ENCODE measurements at regions not wholly inside any gene's neighbourhood (a gene's known extent, or its start where the extent isn't known, plus 50 kb on each side); places are given as distances from the start of the nearest gene placed in this dataset.

DNA sequence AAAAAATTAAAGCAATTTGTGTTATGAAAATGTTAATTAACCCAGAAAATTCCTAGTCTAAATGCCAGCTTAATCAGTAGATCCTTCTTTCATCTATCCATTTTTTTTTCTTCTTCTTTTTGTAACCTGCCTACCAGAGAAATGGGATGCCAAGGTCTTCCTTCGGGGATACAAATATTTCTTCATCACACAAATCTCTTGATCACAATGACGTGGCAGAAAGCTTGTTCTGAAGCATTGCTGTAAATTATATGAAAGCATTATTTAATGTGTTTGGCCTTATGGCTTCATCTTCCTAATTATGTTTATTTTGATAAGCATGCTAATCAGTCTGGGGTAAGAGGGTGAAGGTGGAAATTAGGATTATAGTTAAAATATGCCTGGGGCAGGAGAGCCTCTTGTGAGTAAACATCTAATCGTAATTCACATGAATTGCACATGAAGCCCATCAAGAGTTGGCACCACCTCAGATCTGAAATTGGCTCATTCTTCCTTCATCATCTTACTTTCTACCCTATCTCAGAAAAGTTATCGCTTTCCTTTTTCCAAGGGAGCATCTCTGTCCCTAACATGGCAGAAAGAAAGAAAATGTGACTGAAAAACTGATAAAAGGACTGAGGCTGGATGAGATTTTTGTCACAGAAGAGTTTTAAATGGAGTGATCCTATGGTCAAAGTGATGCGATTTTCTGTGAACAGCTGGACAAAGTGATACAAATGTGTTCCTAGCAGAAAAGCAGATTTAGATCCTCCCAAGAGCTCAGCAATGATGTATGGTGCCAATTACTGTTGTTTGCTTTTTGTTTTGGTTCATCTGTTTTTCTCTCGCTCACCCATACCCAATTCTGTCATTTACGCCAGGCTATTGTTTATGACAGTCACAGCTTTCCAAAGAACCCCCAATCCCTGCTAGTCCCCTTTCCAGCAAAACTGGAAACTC is 76.9 kb upstream of the PMAIP1 start:
- Histone ChIP-seq H3K4me1 (ENCODE audit: control insufficient read depth, insufficient read depth, low read length) (no peaks in the 10 kb centered on the region), H3K4me3 (no peak overlapping the region), H3K27me3 (replicated peaks in 1 of 2; ENCODE audit: control insufficient read depth in 2 of 2, insufficient read depth in 2 of 2, low read length in 1 of 2) (no peaks in the 10 kb centered on the region), H3K27ac (ENCODE audit: control insufficient read depth, insufficient read depth) (no peak overlapping the region), H3K9ac (ENCODE audit: control insufficient read depth, insufficient read depth, low read length) (no peak overlapping the region), H3K36me3 (ENCODE audit: control insufficient read depth in 2 of 2, insufficient read depth in 2 of 2, low read length in 1 of 2) (no peaks in the 10 kb centered on the region), H2AFZ (ENCODE audit: control insufficient read depth, low read depth, low read length) (no peak overlapping the region), H3K9me3 (replicated peaks; ENCODE audit: control insufficient read depth, insufficient read depth, low read length) (no peaks in the 10 kb centered on the region), H4K20me1 (ENCODE audit: control insufficient read depth, insufficient read depth) (no peaks in the 10 kb centered on the region), H3K79me2 (ENCODE audit: control insufficient read depth, insufficient read depth, low read length) (no peaks in the 10 kb centered on the region), H3K4me2 (ENCODE audit: control insufficient read depth, insufficient read depth) (no peak overlapping the region)
- DNase-seq (ENCODE audit: low read depth, low spot score) = no peak
- in situ Hi-C loops (cut with MboI) (loop anchor here (5.0 kb wide), 1 partner anchor 361 kb away; no protein-coding TSS in a partner anchor), intact Hi-C loops (cut with micrococcal nuclease; ENCODE audit: unreplicated experiment) (loop anchor here (1.0 to 10.0 kb wide), 5 partner anchors 40 to 578 kb away; partner anchors contain the start of gene CCBE1)
- ATAC-seq = no peak
- TF ChIP-seq RB1 (IDR thresholded peaks at IDR 0.05; ENCODE audit: borderline replicate concordance) (no peak), LARP7 (IDR thresholded peaks at IDR 0.05) (no peak), POLR2AphosphoS5 (IDR thresholded peaks at IDR 0.05; ENCODE audit: low read length) (no peak), TAF1 (IDR thresholded peaks at IDR 0.05; ENCODE audit: borderline replicate concordance, low read depth, low read length) (no peak), MYB (IDR thresholded peaks at IDR 0.05; ENCODE audit: borderline replicate concordance, low read depth, low read length) (no peak), HDGF (IDR thresholded peaks at IDR 0.05) (no peak), ZBED1 (IDR thresholded peaks at IDR 0.05; ENCODE audit: borderline replicate concordance) (no peak), MTA2 (IDR thresholded peaks at IDR 0.05; ENCODE audit: low read depth) (no peak), NRF1 (conservative IDR thresholded peaks at IDR 0.05; ENCODE audit: low read depth, low read length) (no peak), NFIC (IDR thresholded peaks at IDR 0.05; ENCODE audit: low read depth, low read length) (no peak), STAT3 (IDR thresholded peaks at IDR 0.05; ENCODE audit: low read depth, low read length) (no peak)
- TF ChIP-seq, protein P1, sequence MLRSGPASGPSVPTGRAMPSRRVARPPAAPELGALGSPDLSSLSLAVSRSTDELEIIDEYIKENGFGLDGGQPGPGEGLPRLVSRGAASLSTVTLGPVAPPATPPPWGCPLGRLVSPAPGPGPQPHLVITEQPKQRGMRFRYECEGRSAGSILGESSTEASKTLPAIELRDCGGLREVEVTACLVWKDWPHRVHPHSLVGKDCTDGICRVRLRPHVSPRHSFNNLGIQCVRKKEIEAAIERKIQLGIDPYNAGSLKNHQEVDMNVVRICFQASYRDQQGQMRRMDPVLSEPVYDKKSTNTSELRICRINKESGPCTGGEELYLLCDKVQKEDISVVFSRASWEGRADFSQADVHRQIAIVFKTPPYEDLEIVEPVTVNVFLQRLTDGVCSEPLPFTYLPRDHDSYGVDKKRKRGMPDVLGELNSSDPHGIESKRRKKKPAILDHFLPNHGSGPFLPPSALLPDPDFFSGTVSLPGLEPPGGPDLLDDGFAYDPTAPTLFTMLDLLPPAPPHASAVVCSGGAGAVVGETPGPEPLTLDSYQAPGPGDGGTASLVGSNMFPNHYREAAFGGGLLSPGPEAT (IDR thresholded peaks at IDR 0.05; ENCODE audit: low read depth) = no peak
- FAIRE-seq = no peak
- 47% methylated on average over 7 of the region's 7 CpGs for WGBS (ENCODE audit: insufficient coverage, insufficient replicate concordance, low lambda C conversion rate, missing lambda C conversion rate)
- ChIA-PET RAD21 (ENCODE audit: unreplicated experiment) (interaction anchor here (0.7 to 4.3 kb wide), 29 partner anchors 9 to 754 kb away, joined by 3 to 89 read pairs (median 5); partner anchors contain the start of gene CCBE1), POLR2A (no interaction called here), SMC1A (ENCODE audit: uncharacterized antibody, unreplicated experiment) (interaction anchor here (0.6 to 5.1 kb wide), 28 partner anchors 10 to 727 kb away, joined by 3 to 83 read pairs (median 5); partner anchors contain the start of gene CCBE1), CTCF (interaction anchor here (0.6 to 8.7 kb wide), 71 partner anchors 9 to 1059 kb away, joined by 3 to 158 read pairs (median 4); partner anchors contain the start of gene CCBE1)
- no TSS peak for BruUV-seq (replicated peaks)

Data from GM12878 (cell line).